ENCODE measurements at regions not wholly inside any gene's neighbourhood (a gene's known extent, or its start where the extent isn't known, plus 50 kb on each side); places are given as distances from the start of the nearest gene placed in this dataset.
"Not testable (repeated sequence)": the region's sequence is repeated elsewhere in the genome, so short reads cannot be mapped to it uniquely, and the experiment has no call there.

DNA sequence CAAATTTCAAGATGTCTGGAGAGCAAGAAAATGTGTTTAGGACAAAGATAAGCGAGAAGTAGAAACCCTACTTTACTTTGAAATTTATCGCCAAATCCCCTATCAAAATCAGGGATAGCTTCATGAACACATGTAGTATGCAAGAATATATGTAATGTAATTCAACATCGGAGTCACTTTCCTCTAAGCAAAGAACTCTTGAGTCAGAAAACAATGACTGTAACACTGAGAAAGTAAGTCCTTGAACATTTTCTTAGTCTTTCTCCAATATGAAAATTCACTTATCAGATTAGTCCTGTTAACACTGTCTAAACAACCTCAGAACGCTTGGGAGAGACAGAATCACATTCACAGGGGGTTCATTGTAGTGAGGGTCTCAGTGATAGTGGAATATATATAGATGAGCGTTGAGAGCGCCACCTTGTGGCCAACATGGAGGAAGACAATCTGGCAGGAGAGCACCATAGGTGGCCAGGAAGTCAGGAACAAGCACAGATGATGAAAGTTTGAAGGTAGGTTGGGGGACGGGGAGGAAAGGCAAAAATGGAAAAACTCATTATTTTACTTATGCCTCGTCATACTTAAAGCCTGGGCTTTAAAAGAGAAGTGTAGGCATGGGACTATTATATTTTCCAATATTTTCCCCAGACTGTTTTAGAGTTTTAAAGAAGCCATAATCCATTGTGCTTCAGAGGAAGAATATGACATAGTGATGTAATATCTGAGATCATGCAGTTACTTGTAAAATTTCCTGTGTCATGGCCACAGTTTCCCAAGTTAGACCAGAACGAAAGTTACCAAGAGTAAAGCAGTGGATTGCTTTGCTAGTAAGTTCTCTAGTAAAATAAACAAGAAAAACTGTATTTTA, 115.5 kb upstream of the GNAI1 start:
- peak; percentile 72 for DNase-seq

DNA sequence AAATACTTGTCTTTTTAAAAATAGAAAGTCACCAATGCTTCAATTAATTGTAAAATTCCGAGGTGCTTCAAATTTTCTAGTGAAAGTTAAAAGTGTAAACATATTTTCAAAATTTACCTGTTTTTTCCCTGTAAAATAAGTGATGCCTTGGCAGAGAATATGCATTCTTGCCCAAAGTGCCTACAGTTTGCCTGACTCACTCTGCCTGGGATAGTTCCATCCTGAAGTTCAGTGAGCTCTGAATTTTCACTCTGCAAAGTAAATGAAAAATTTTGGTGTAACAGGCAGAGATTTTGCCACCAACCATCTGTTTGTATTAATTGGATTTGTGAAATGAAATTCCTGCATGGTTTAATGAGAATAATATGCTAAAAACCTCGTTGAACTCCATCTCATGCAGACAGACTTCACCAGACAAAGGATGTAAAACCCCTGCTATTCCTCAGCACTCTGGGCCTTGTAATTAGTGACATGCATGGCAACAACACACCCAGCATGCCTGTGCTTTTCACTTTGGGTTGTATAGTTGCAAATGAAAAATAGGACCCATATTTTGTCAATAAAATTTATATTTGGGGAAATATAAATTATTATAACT, 117.4 kb upstream of the GNAI1 start:
- DNase-seq, result no peak

GRCh38 chr7:80014511-80014910, 120.1 kb upstream of the GNAI1 start:
- DNase-seq, result no peak

GRCh38 chr7:80008039-80008438, 126.6 kb upstream of the GNAI1 start:
- DNase-seq, result peak; percentile 86

GRCh38 chr7:80002865-80003264, 131.8 kb upstream of the GNAI1 start:
- no peak for DNase-seq

GRCh38 chr7:79998363-79998762, 136.3 kb upstream of the GNAI1 start:
- no peak for DNase-seq

GRCh38 chr7:79997345-79997744, 137.3 kb upstream of the GNAI1 start:
- no peak for DNase-seq

GRCh38 chr7:79995741-79996140, 138.9 kb upstream of the GNAI1 start:
- not testable (repeated sequence) for DNase-seq

DNA sequence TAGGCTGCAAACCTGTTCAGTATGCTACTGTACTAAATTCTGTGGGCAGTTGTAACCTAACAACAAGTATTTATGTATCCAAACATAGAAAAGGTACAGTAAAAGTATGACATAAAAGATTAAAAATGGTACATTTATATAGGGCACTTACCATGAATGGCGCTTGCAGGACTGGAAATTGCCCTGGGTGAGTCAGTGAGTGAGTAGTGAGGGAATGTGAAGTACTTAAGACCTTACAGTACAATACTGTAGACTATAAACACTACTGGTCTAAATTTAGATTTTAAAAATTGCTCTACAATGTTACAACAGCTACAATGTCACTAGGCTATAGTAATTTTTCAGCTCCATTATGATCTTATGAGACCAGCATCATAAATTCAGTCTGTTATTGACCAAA, 146.0 kb upstream of the GNAI1 start:
- DNase-seq, result peak; percentile 11

GRCh38 chr7:79984210-79984609, 150.4 kb upstream of the GNAI1 start:
- no peak for DNase-seq

DNA sequence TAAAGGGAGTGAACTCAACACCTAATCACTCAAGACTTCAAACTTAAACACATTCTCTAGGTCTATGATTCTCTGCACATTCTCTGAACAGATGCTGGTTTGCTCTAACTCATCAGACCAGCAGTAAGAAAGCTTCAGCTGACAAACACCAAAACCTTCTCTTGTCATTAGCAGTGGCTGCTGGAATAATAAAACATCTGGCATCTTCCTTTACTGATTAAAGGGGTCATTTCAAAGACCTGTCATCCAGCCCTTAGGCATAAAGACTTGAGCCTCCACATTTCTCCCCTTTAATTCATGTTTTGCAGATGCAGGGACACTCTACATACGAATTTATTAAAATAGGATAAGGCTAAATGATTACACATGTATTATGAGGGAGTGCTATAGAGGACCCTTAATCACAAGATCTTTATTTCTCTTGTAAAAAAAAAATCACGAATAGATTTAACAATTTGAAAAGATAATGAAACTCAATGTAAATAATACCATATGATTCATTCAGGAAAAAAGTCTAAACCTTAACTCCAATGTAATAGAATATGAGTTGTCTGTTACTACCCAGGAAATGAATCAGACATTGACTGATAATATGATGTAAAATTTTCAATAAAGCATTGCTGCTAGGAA, 152.4 kb upstream of the GNAI1 start:
- DNase-seq, result no peak

DNA sequence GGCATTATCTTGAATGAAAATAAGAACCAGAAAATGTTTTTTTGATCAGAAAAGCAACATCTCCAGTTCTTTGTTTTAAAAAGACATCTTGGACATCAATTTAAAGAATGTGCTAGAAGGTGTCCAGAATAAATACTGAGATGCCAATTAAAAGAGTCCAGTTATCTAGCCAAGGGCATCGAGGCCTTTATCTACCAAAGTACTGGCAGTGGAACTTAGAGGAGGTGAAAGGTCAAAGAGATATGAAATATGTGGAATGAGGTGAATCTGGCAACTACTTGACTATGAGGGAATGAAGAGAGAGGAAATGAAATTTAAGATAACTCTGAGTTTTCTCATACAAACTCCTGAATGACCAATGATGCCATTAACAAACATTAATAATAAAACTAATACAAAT, 154.3 kb upstream of the GNAI1 start:
- DNase-seq, result no peak

DNA sequence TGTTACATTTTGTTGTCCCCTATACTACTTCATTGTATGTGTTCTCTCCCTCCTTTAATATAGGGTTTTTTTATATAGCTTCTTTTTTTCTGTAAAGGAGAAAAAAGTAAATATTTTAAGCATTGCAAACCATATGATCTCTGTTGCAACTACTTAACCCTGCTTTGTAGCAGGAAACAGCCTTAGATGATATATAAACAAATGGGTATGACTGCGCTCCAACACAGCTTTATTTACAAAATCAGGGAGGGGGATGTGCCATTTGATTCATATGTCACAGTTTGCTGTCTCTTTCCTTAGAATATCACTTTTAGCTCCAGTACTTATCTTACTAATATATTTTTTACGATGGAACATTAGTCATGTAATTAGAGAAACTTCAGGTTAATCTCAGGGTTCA, 155.2 kb upstream of the GNAI1 start:
- DNase-seq, result no peak

DNA sequence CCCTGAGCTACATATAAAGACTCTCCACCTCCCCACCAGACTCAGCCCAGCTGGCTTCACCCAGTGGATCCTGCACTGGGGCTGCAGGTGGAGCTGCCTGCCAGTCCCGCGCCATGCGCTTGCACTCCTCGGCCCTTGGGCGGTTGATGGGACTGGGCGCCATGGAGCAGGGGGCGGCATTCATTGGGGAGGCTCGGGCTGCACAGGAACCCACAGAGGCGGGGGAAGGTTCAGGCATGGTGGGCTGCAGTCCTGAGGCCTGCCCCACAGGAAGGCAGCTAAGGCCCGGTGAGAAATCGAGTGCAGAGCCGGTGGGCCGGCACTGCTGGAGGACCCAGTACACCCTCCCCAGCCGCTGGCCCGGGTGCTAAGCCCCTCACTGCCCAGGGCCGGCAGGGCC, 157.2 kb upstream of the GNAI1 start:
- no peak for DNase-seq

DNA sequence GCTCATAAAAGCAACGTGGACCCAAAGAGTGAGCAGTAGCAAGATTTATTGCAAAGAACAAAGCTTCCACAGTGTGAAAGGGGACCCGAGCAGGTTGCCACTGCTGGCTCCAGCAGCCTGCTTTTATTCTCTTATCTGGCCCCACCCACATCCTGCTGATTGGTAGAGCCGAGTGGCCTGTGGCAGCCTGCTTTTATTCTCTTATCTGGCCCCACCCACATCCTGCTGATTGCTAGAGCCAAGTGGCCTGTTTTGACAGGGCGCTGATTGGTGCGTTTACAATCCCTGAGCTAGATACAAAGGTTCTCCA, 158.0 kb upstream of the GNAI1 start:
- not testable (repeated sequence) for DNase-seq

- not testable (repeated sequence) for DNase-seq
Observed at GRCh38 chr7:79975986-79976710, 158.5 kb upstream of the GNAI1 start.

GRCh38 chr7:79973455-79973854, 161.2 kb upstream of the GNAI1 start:
- DNase-seq, result no peak

- no peak for DNase-seq
Observed at GRCh38 chr7:79971058-79971457, 163.6 kb upstream of the GNAI1 start.

DNA sequence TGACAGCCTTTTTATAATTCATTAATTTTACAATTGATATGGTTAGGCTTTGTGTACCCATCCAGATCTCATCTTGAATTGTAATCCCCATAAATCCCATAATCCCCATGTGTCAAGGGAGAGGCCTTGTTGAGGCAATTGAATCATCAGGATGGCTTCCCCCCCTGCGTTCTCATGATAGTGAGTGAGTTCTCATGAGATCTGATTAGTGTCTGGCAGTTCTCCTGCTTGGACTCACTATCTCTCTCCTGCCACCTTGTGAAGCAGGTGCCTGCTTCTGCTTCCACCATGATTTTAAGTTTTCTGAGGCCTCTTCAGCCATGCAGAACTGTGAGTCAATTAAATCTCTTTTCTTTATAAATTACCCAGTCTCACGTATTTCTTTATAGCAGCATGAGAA, 165.7 kb upstream of the GNAI1 start:
- no peak for DNase-seq

GRCh38 chr7:79968077-79968648, 166.5 kb upstream of the GNAI1 start:
- no peak for DNase-seq

DNA sequence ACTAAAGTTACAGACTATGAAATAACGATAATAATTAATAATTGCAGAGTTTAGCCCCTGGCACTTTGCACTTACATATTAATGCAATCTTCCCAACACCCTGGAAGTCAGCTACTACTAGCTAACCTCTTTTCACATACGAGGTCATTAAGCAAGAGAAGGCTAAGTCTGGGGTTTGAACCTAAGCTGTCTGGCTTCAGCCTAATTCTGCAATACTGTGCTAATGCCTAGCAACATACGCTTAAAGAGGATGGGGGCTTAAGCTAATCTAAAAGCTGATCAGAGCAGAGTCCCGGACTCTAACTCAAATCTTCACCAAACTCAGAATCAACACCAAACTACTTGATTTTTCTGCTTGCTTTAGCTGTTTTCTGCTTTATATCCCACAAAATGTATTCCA, 168.7 kb upstream of the GNAI1 start:
- no peak for DNase-seq

GRCh38 chr7:79964463-79964862, 170.2 kb upstream of the GNAI1 start:
- DNase-seq, result no peak

DNA sequence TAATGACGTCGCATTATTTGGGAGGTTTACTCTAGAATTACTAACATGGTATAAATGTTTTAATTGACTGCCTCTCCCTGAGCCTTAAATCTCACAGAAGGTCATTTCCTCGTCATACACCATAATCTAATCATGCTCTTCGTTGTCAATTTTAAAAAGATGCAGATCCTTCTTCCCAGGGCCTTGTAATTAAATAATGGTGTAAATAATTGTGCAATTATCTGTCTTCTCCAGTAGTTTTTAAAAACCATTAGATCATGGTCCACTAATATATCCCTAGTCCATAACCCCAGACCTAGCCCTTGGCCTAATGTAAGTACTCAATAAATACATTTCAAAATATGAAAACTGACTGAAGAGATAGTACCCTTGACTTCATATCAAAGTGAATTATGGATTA, 181.5 kb upstream of the GNAI1 start:
- no peak for DNase-seq
